ENCODE measurements at regions not wholly inside any gene's neighbourhood (a gene's known extent, or its start where the extent isn't known, plus 50 kb on each side); places are given as distances from the start of the nearest gene placed in this dataset.
"Not testable (repeated sequence)": the region's sequence is repeated elsewhere in the genome, so short reads cannot be mapped to it uniquely, and the experiment has no call there.

DNA sequence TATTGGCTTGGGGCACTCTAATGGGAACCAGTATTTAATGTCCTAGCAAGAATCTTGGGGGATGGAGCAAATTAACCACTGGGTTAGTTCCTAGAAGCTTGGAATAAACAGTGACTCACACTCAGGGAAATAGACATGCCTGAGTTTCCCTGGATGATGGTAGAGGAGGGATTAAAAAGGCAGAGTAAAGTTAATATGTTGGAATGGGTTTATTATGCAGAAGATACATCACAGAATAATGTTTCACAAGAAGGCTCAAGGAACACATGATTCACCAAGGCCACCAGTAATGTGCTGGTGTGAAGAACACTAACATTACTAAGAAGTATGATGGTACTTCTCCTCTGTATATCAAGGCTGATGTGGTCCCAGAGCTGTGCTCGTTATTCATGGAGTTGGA is 752.9 kb upstream of the SEMA6A start:
- Histone ChIP-seq H3K9me3 (ENCODE audit: control insufficient read depth in 2 of 2, insufficient read depth in 1 of 2, low read length in 1 of 2) (peaks cover 0 to 2% of the 10 kb centered on the region in 2 donors), H3K27me3 (ENCODE audit: control insufficient read depth in 2 of 2, insufficient read depth in 1 of 2, low read length in 1 of 2) (no peaks in the 10 kb centered on the region), H3K4me1 (ENCODE audit: control insufficient read depth in 2 of 2, insufficient read depth in 2 of 2, low read length in 2 of 2) (no peaks in the 10 kb centered on the region), H3K4me3 (ENCODE audit: low read length in 2 of 2) (no peak overlapping the region), H3K27ac (ENCODE audit: low read depth in 1 of 2, low read length in 1 of 2) (no peak overlapping the region), H3K36me3 (ENCODE audit: control insufficient read depth in 2 of 2, insufficient read depth in 2 of 2, low read length in 1 of 2) (no peaks in the 10 kb centered on the region)
- WGBS = 62% methylated on average over 1 of the region's 1 CpG
- DNase-seq (ENCODE audit: low read depth in 6 of 9, low spot score in 9 of 9) = no peak

DNA sequence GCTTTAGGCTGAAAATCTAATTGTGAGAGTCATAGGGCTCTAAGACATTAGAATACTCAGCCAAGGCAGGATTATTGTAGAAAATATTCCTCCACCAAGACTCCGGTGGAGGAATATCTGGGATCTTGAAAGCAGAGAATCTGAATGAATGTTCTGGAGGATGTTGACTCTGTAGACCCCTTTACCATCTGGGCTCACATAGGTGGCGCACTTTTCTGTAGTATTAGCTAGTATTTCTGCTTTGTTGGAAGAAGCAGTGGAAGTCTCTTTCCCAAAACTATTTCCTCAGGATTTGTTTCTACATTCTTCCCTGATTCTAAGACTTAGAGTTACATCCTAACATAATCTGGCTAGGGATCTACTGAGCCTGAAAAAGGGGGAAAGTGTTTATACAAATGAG is 752.4 kb upstream of the SEMA6A start:
- H3K27ac ChIP-seq (ENCODE audit: low read depth in 1 of 2, low read length in 1 of 2) = no peak overlapping the region
- H3K9me3 ChIP-seq (ENCODE audit: control insufficient read depth in 2 of 2, insufficient read depth in 1 of 2, low read length in 1 of 2) = peaks cover 0 to 2% of the 10 kb centered on the region in 2 donors
- DNase-seq (ENCODE audit: low read depth in 6 of 9, low spot score in 9 of 9) = no peak
- H3K36me3 ChIP-seq (ENCODE audit: control insufficient read depth in 2 of 2, insufficient read depth in 2 of 2, low read length in 1 of 2) = no peaks in the 10 kb centered on the region
- no peaks in the 10 kb centered on the region for H3K4me1 ChIP-seq (ENCODE audit: control insufficient read depth in 2 of 2, insufficient read depth in 2 of 2, low read length in 2 of 2)
- over 99% methylated on average over 2 of the region's 2 CpGs for WGBS
- no peak overlapping the region for H3K4me3 ChIP-seq (ENCODE audit: low read length in 2 of 2)
- no peaks in the 10 kb centered on the region for H3K27me3 ChIP-seq (ENCODE audit: control insufficient read depth in 2 of 2, insufficient read depth in 1 of 2, low read length in 1 of 2)

DNA sequence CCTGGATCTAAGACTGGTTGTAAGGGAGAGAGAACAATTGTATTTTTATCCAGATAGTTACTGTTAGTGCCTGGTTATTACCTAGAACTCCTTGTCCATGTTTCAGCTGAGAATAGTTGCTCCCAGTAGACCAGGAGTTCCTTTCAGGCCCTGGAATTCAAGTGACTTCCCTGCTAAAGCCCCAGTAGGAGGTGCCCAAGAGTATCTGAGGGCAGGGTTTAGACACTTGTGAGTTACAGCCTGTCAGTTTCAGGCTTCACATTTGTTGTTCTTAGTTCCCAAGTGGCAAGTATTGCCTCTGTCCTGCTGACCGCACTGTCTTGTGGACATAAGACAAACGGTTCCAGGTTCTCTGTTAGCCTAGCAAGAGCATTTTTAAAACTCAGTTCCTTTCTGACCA is 743.9 kb upstream of the SEMA6A start:
- Histone ChIP-seq H3K36me3 (ENCODE audit: control insufficient read depth in 2 of 2, insufficient read depth in 2 of 2, low read length in 1 of 2) (no peaks in the 10 kb centered on the region), H3K27ac (ENCODE audit: low read depth in 1 of 2, low read length in 1 of 2) (no peak overlapping the region), H3K27me3 (ENCODE audit: control insufficient read depth in 2 of 2, insufficient read depth in 1 of 2, low read length in 1 of 2) (no peaks in the 10 kb centered on the region), H3K4me3 (ENCODE audit: low read length in 2 of 2) (no peak overlapping the region), H3K4me1 (ENCODE audit: control insufficient read depth in 2 of 2, insufficient read depth in 2 of 2, low read length in 2 of 2) (no peaks in the 10 kb centered on the region), H3K9me3 (ENCODE audit: control insufficient read depth in 2 of 2, insufficient read depth in 1 of 2, low read length in 1 of 2) (no peaks in the 10 kb centered on the region)
- no peak for DNase-seq (ENCODE audit: low read depth in 6 of 9, low spot score in 9 of 9)
- 64% methylated on average over 2 of the region's 2 CpGs for WGBS

DNA sequence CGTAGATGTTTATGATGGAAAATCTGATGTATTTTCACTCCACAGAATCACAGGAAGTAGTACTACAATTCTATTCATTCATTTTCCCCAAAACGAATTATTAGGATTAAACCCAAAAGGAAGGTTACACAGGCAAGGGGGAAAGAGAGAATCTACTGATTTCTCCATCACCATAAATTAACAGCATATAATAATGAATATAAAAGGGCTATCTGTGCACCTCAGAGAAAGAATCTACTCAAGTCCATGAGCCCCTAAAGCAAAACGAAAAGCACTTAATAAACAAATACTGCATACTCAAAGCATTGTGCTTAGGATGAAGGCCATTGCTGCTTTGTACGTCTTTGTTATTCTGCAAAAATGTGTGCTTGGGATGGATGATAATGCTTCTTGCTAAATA is 740.5 kb upstream of the SEMA6A start:
- no peaks in the 10 kb centered on the region for H3K9me3 ChIP-seq (ENCODE audit: control insufficient read depth in 2 of 2, insufficient read depth in 1 of 2, low read length in 1 of 2)
- no peak overlapping the region for H3K4me3 ChIP-seq (ENCODE audit: low read length in 2 of 2)
- H3K27me3 ChIP-seq (ENCODE audit: control insufficient read depth in 2 of 2, insufficient read depth in 1 of 2, low read length in 1 of 2) = no peaks in the 10 kb centered on the region
- 93% methylated on average over 4 of the region's 4 CpGs for WGBS
- H3K27ac ChIP-seq (ENCODE audit: low read depth in 1 of 2, low read length in 1 of 2) = no peak overlapping the region
- DNase-seq (ENCODE audit: low read depth in 6 of 9, low spot score in 9 of 9) = no peak
- H3K36me3 ChIP-seq (ENCODE audit: control insufficient read depth in 2 of 2, insufficient read depth in 2 of 2, low read length in 1 of 2) = no peaks in the 10 kb centered on the region
- H3K4me1 ChIP-seq (ENCODE audit: control insufficient read depth in 2 of 2, insufficient read depth in 2 of 2, low read length in 2 of 2) = no peaks in the 10 kb centered on the region

DNA sequence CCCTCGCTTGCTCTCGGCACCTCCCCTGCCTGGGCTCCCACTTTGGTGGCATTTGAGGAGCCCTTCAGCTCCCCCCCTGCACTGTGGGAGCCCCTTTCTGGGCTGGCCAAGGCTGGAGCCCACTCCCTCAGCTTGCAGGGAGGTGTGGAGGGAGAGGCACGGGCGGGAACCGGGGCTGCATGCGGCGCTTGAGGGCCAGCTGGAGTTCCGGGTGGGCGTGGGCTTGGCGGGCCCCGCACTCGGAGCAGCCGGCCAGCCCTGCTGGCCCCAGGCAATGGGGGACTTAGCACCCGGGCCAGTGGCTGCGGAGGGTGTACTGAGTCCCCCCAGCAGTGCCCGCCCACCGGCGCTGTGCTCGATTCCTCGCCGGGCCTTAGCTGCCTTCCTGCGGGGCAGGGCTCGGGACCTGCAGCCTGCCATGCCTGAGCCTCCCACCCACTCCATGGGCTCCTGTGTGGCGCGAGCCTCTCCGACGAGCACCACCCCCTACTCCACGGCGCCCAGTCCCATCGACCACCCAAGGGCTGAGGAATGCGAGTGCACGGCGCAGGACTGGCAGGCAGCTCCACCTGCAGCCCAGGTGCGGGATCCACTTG is 730.0 kb upstream of the SEMA6A start:
- not testable (repeated sequence) for DNase-seq (ENCODE audit: low read depth in 6 of 9, low spot score in 9 of 9); H3K9me3 ChIP-seq (ENCODE audit: control insufficient read depth in 2 of 2, insufficient read depth in 1 of 2, low read length in 1 of 2); H3K27me3 ChIP-seq (ENCODE audit: control insufficient read depth in 2 of 2, insufficient read depth in 1 of 2, low read length in 1 of 2); H3K27ac ChIP-seq (ENCODE audit: low read depth in 1 of 2, low read length in 1 of 2); H3K4me3 ChIP-seq (ENCODE audit: low read length in 2 of 2); H3K4me1 ChIP-seq (ENCODE audit: control insufficient read depth in 2 of 2, insufficient read depth in 2 of 2, low read length in 2 of 2); H3K36me3 ChIP-seq (ENCODE audit: control insufficient read depth in 2 of 2, insufficient read depth in 2 of 2, low read length in 1 of 2)
- WGBS = 94% methylated on average over 34 of the region's 34 CpGs

DNA sequence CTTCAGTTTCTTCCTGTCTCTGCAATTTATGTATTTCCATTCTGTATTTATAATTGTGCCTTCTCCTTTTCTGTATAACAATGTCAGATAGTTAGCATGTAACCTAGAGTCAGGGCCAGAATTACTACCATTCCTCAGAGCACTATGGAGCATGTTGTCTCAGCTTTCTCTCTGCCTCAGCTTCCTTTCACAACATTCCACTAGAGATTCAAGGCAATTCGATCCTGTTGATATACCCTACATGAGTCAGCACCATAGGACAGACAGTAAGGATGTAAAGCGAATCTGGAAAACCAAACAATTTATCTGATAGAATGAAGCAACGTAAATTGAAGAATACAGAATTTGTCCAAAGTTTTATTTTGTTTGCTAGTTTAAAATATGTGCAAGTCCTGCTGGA is 728.3 kb upstream of the SEMA6A start:
- no peaks in the 10 kb centered on the region for H3K36me3 ChIP-seq (ENCODE audit: control insufficient read depth in 2 of 2, insufficient read depth in 2 of 2, low read length in 1 of 2)
- DNase-seq (ENCODE audit: low read depth in 6 of 9, low spot score in 9 of 9) = no peak
- no peaks in the 10 kb centered on the region for H3K4me1 ChIP-seq (ENCODE audit: control insufficient read depth in 2 of 2, insufficient read depth in 2 of 2, low read length in 2 of 2)
- H3K27ac ChIP-seq (ENCODE audit: low read depth in 1 of 2, low read length in 1 of 2) = no peak overlapping the region
- H3K4me3 ChIP-seq (ENCODE audit: low read length in 2 of 2) = no peak overlapping the region
- no peaks in the 10 kb centered on the region for H3K27me3 ChIP-seq (ENCODE audit: control insufficient read depth in 2 of 2, insufficient read depth in 1 of 2, low read length in 1 of 2)
- 86% methylated on average over 3 of the region's 3 CpGs for WGBS
- no peaks in the 10 kb centered on the region for H3K9me3 ChIP-seq (ENCODE audit: control insufficient read depth in 2 of 2, insufficient read depth in 1 of 2, low read length in 1 of 2)

DNA sequence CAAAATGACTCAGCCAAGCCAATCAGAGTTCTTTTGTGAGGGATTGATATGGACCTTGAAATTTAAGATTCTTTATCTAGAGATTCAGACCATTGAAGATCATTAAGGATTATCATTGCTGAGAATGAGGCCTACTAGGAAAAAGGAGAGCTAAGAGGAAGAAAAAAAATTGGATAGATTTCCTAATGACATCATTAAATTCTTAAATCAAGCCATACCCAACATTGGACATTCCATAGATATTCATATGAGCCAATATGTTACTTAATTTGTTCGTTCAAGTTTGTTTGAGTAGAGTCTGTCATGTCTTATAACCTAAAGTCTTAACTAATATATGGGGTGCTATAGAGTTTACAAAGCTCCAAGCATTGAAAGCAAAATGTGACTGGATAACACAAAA is 727.9 kb upstream of the SEMA6A start:
- Histone ChIP-seq H3K4me3 (ENCODE audit: low read length in 2 of 2) (no peak overlapping the region), H3K27ac (ENCODE audit: low read depth in 1 of 2, low read length in 1 of 2) (no peak overlapping the region), H3K27me3 (ENCODE audit: control insufficient read depth in 2 of 2, insufficient read depth in 1 of 2, low read length in 1 of 2) (no peaks in the 10 kb centered on the region), H3K36me3 (ENCODE audit: control insufficient read depth in 2 of 2, insufficient read depth in 2 of 2, low read length in 1 of 2) (no peaks in the 10 kb centered on the region), H3K4me1 (ENCODE audit: control insufficient read depth in 2 of 2, insufficient read depth in 2 of 2, low read length in 2 of 2) (no peaks in the 10 kb centered on the region), H3K9me3 (ENCODE audit: control insufficient read depth in 2 of 2, insufficient read depth in 1 of 2, low read length in 1 of 2) (no peaks in the 10 kb centered on the region)
- WGBS = 81% methylated on average over 1 of the region's 1 CpG
- no peak for DNase-seq (ENCODE audit: low read depth in 6 of 9, low spot score in 9 of 9)

DNA sequence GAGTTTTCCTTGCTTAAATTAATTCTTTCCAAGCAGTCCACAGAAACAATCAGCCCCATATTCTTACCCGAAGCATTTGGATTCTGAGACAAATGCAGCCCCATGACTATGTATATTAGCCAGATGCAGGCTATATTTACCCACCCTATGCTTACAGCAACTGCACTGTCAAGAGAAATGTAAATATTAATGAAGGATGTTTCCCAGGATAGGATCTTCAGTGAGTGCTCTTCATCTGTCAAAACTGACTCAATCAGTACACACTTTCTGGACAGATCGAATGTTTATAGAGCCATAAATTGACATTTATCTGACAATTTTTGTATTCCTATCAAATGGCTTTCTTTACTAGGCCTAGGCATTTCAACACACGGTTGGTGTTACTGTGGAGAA is 725.3 kb upstream of the SEMA6A start:
- no peak for DNase-seq (ENCODE audit: low read depth in 6 of 9, low spot score in 9 of 9)

DNA sequence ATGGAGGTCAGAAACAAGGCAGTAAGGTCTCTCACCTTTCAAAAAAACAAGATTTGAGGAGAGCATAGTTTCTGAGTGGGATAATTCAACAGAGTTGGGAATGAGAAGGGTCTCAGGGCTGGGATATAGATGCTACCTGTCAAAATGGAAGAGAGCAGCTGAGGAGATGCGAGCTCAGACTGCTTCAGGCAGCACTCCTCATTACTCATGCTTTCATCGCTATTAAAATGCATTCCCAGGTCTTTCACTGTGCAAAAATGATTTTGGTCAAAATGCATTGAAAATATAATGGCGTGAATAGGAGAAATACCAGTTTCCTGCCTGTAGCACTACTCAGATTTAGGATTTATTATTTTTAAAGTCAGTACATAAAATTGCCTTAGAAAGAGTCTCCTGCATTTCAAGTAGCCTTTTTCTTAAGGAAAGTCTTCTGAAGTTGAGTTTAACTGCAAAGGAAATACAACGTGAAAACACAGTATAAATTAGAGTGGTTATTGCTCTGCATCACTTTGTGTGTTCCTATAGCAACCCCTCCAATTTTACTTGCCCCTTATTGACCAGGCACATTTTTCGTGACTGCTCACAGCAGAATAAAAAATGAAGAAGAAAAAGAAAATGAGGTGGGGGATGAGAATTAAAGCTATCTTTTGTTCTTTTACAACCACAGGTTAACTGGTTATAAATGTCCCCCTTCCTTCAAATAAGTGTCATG is 724.8 kb upstream of the SEMA6A start:
- Histone ChIP-seq H3K4me1 (ENCODE audit: control insufficient read depth in 2 of 2, insufficient read depth in 2 of 2, low read length in 2 of 2) (no peaks in the 10 kb centered on the region), H3K4me3 (ENCODE audit: low read length in 2 of 2) (no peak overlapping the region), H3K36me3 (ENCODE audit: control insufficient read depth in 2 of 2, insufficient read depth in 2 of 2, low read length in 1 of 2) (no peaks in the 10 kb centered on the region), H3K9me3 (ENCODE audit: control insufficient read depth in 2 of 2, insufficient read depth in 1 of 2, low read length in 1 of 2) (no peaks in the 10 kb centered on the region), H3K27ac (ENCODE audit: low read depth in 1 of 2, low read length in 1 of 2) (no peak overlapping the region), H3K27me3 (ENCODE audit: control insufficient read depth in 2 of 2, insufficient read depth in 1 of 2, low read length in 1 of 2) (no peaks in the 10 kb centered on the region)
- WGBS = 89% methylated on average over 5 of the region's 5 CpGs
- no peak for DNase-seq (ENCODE audit: low read depth in 6 of 9, low spot score in 9 of 9)

More for the DNA sequence above, 725.3 kb upstream of the SEMA6A start:
- H3K27ac ChIP-seq (ENCODE audit: low read depth in 1 of 2, low read length in 1 of 2) = no peak overlapping the region
- H3K4me1 ChIP-seq (ENCODE audit: control insufficient read depth in 2 of 2, insufficient read depth in 2 of 2, low read length in 2 of 2) = no peaks in the 10 kb centered on the region
- H3K27me3 ChIP-seq (ENCODE audit: control insufficient read depth in 2 of 2, insufficient read depth in 1 of 2, low read length in 1 of 2) = no peaks in the 10 kb centered on the region
- WGBS = 94% methylated on average over 3 of the region's 3 CpGs
- H3K36me3 ChIP-seq (ENCODE audit: control insufficient read depth in 2 of 2, insufficient read depth in 2 of 2, low read length in 1 of 2) = no peaks in the 10 kb centered on the region
- no peak overlapping the region for H3K4me3 ChIP-seq (ENCODE audit: low read length in 2 of 2)
- no peaks in the 10 kb centered on the region for H3K9me3 ChIP-seq (ENCODE audit: control insufficient read depth in 2 of 2, insufficient read depth in 1 of 2, low read length in 1 of 2)

Data from thymus (tissue), 11 donors.